ENCODE measurements at regions not wholly inside any gene's neighbourhood (a gene's known extent, or its start where the extent isn't known, plus 50 kb on each side); places are given as distances from the start of the nearest gene placed in this dataset.

DNA sequence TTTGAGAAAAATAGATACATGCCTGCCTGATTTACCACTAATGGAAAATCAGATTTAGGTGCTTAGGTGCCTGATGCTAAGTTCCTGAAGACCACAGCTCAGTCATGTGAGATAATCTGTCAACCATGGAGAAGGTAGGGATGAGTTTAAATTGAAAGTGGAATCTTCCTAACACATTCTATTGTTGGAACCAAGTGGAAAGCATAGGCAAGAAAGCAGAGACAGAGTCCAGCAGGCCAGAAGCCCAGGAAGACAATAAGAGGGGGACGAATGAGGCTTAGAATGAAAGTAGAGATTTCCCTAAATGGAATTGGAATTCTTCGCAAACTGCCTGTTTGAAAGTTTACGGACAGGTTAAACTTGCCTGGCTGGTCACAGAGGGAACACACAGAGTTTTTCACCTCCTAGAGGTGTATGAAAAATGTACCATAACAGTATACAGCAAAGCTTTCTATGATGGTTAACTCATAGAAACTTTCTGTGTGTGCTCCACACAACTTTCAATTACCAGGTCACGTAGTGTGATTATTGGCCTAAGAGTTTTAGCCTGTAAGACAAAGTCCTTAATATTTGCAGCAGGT, 453.8 kb upstream of the KCNMB2 start:
- Mint-ChIP-seq H3K27ac (no peak overlapping the region), H3K4me1 (peaks cover 2% of the 10 kb centered on the region), H3K9me3 (ENCODE audit: insufficient read depth) (no peaks in the 10 kb centered on the region), H3K27me3 (peaks cover 6% of the 10 kb centered on the region), H3K4me3 (no peak overlapping the region)
- ATAC-seq (ENCODE audit: low read depth), result no peak
- DNase-seq, result no peak
- 94% methylated on average over 2 of the region's 4 CpGs for WGBS (ENCODE audit: insufficient coverage)
- Histone ChIP-seq H4K20me1 (ENCODE audit: control insufficient read depth, insufficient read depth, low read length, poor library complexity, severe bottlenecking) (no peaks in the 10 kb centered on the region), H3K9ac (ENCODE audit: low read length) (no peak overlapping the region), H3K4me2 (replicated peaks; ENCODE audit: low read depth, low read length, poor library complexity, severe bottlenecking) (no peak overlapping the region), H3K4me3 (ENCODE audit: control extremely low read depth in 1 of 5, extremely low read depth in 1 of 5, insufficient read depth in 1 of 5, low read depth in 2 of 5, low read length in 4 of 5) (no peak overlapping the region), H3K79me2 (ENCODE audit: control insufficient read depth, insufficient read depth, low read length) (no peaks in the 10 kb centered on the region), H3K9me3 (ENCODE audit: control extremely low read depth in 1 of 3, control insufficient read depth in 2 of 3, insufficient read depth in 1 of 3, low read length in 2 of 3) (no peaks in the 10 kb centered on the region), H3K27me3 (replicated peaks in 1 of 4; ENCODE audit: control extremely low read depth in 1 of 4, control insufficient read depth in 3 of 4, insufficient read depth in 4 of 4, low read length in 3 of 4) (peaks cover 0 to 8% (median 0%) of the 10 kb centered on the region in 4 experiments), H2AFZ (ENCODE audit: insufficient read depth, low read depth, low read length, poor library complexity, severe bottlenecking) (no peak overlapping the region), H3K27ac (ENCODE audit: low read length in 2 of 2) (no peak overlapping the region), H3K36me3 (replicated peaks in 1 of 2; ENCODE audit: control extremely low read depth in 1 of 2, control insufficient read depth in 1 of 2, extremely low read depth in 1 of 2, insufficient read depth in 2 of 2, low read length in 1 of 2) (no peaks in the 10 kb centered on the region), H3K4me1 (ENCODE audit: control insufficient read depth in 2 of 2, insufficient read depth in 2 of 2, low read length in 2 of 2) (no peaks in the 10 kb centered on the region)
- TF ChIP-seq CTCF (IDR thresholded peaks at IDR 0.05) (no peak), EZH2 (IDR thresholded peaks at IDR 0.05; ENCODE audit: borderline replicate concordance, insufficient read depth, low read depth, low read length, poor library complexity, severe bottlenecking) (no peak)
- intact Hi-C loops (cut with micrococcal nuclease), result no loop called here
- ChIA-PET CTCF (interaction anchor here (1.0 kb wide), 1 partner anchor 9 kb away, joined by 3 read pairs; no protein-coding TSS in a partner anchor), POLR2A (no interaction called here)

GRCh38 chr3:178083906-178084866, 452.1 kb upstream of the KCNMB2 start:
- TF ChIP-seq CTCF (IDR thresholded peaks at IDR 0.05) (peak; percentile 21), EZH2 (IDR thresholded peaks at IDR 0.05; ENCODE audit: borderline replicate concordance, insufficient read depth, low read depth, low read length, poor library complexity, severe bottlenecking) (no peak)
- Mint-ChIP-seq H3K27me3 (peaks cover 6% of the 10 kb centered on the region), H3K4me1 (peaks cover 2% of the 10 kb centered on the region), H3K27ac (no peak overlapping the region), H3K4me3 (no peak overlapping the region), H3K9me3 (ENCODE audit: insufficient read depth) (no peaks in the 10 kb centered on the region)
- DNase-seq (no peak), ATAC-seq (ENCODE audit: low read depth) (no peak)
- Histone ChIP-seq H3K4me1 (ENCODE audit: control insufficient read depth in 2 of 2, insufficient read depth in 2 of 2, low read length in 2 of 2) (no peaks in the 10 kb centered on the region), H3K9ac (ENCODE audit: low read length) (no peak overlapping the region), H3K27me3 (replicated peaks in 1 of 4; ENCODE audit: control extremely low read depth in 1 of 4, control insufficient read depth in 3 of 4, insufficient read depth in 4 of 4, low read length in 3 of 4) (peaks cover 0 to 8% (median 0%) of the 10 kb centered on the region in 4 experiments), H4K20me1 (ENCODE audit: control insufficient read depth, insufficient read depth, low read length, poor library complexity, severe bottlenecking) (no peaks in the 10 kb centered on the region), H3K36me3 (replicated peaks in 1 of 2; ENCODE audit: control extremely low read depth in 1 of 2, control insufficient read depth in 1 of 2, extremely low read depth in 1 of 2, insufficient read depth in 2 of 2, low read length in 1 of 2) (no peaks in the 10 kb centered on the region), H3K27ac (ENCODE audit: low read length in 2 of 2) (no peak overlapping the region), H3K4me3 (ENCODE audit: control extremely low read depth in 1 of 5, extremely low read depth in 1 of 5, insufficient read depth in 1 of 5, low read depth in 2 of 5, low read length in 4 of 5) (no peak overlapping the region), H3K79me2 (ENCODE audit: control insufficient read depth, insufficient read depth, low read length) (no peaks in the 10 kb centered on the region), H3K4me2 (replicated peaks; ENCODE audit: low read depth, low read length, poor library complexity, severe bottlenecking) (no peak overlapping the region), H2AFZ (ENCODE audit: insufficient read depth, low read depth, low read length, poor library complexity, severe bottlenecking) (no peak overlapping the region), H3K9me3 (ENCODE audit: control extremely low read depth in 1 of 3, control insufficient read depth in 2 of 3, insufficient read depth in 1 of 3, low read length in 2 of 3) (no peaks in the 10 kb centered on the region)
- no CpG with 5 or more reads among the region's 6 CpGs for WGBS (ENCODE audit: insufficient coverage)
- POLR2A ChIA-PET, result no interaction called here
- CTCF ChIA-PET, result no interaction called here
- intact Hi-C loops (cut with micrococcal nuclease), result no loop called here
